ENCODE measurements at regions not wholly inside any gene's neighbourhood (a gene's known extent, or its start where the extent isn't known, plus 50 kb on each side); places are given as distances from the start of the nearest gene placed in this dataset.

- TF ChIP-seq SIN3A (IDR thresholded peaks at IDR 0.05; ENCODE audit: borderline replicate concordance, insufficient read depth, low read length) (no peak), TAF1 (IDR thresholded peaks at IDR 0.05; ENCODE audit: borderline replicate concordance, insufficient read depth, low read length) (no peak), REST (IDR thresholded peaks at IDR 0.05; ENCODE audit: insufficient read depth in 1 of 2, low read depth in 2 of 2, low read length in 2 of 2) (no peak), POLR2AphosphoS5 (IDR thresholded peaks at IDR 0.05; ENCODE audit: low read depth, low read length) (no peak), FOXP2 (optimal IDR thresholded peaks at IDR 0.05; ENCODE audit: borderline replicate concordance, extremely low read depth, extremely low read length, insufficient read depth) (no peak)
Observed at GRCh38 chr4:81665045-81665444, 193.3 kb upstream of the RASGEF1B start.

- TF ChIP-seq POLR2AphosphoS5 (IDR thresholded peaks at IDR 0.05; ENCODE audit: low read depth, low read length), result no peak
- no peak for TF ChIP-seq REST (IDR thresholded peaks at IDR 0.05; ENCODE audit: insufficient read depth in 1 of 2, low read depth in 2 of 2, low read length in 2 of 2)
Observed at GRCh38 chr4:81664079-81664478, 192.4 kb upstream of the RASGEF1B start.

GRCh38 chr4:81663368-81663767 lies 191.7 kb upstream of the RASGEF1B start:
- TF ChIP-seq SIN3A (IDR thresholded peaks at IDR 0.05; ENCODE audit: borderline replicate concordance, insufficient read depth, low read length) (no peak), REST (IDR thresholded peaks at IDR 0.05; ENCODE audit: insufficient read depth in 1 of 2, low read depth in 2 of 2, low read length in 2 of 2) (no peak), TAF1 (IDR thresholded peaks at IDR 0.05; ENCODE audit: borderline replicate concordance, insufficient read depth, low read length) (no peak), POLR2AphosphoS5 (IDR thresholded peaks at IDR 0.05; ENCODE audit: low read depth, low read length) (no peak), FOXP2 (optimal IDR thresholded peaks at IDR 0.05; ENCODE audit: borderline replicate concordance, extremely low read depth, extremely low read length, insufficient read depth) (no peak)

- TF ChIP-seq SIN3A (IDR thresholded peaks at IDR 0.05; ENCODE audit: borderline replicate concordance, insufficient read depth, low read length) (no peak), TAF1 (IDR thresholded peaks at IDR 0.05; ENCODE audit: borderline replicate concordance, insufficient read depth, low read length) (no peak), FOXP2 (optimal IDR thresholded peaks at IDR 0.05; ENCODE audit: borderline replicate concordance, extremely low read depth, extremely low read length, insufficient read depth) (no peak), REST (IDR thresholded peaks at IDR 0.05; ENCODE audit: insufficient read depth in 1 of 2, low read depth in 2 of 2, low read length in 2 of 2) (no peak), POLR2AphosphoS5 (IDR thresholded peaks at IDR 0.05; ENCODE audit: low read depth, low read length) (no peak)
Observed at GRCh38 chr4:81659051-81659450, 187.3 kb upstream of the RASGEF1B start.

GRCh38 chr4:81652069-81652478 lies 180.4 kb upstream of the RASGEF1B start:
- TF ChIP-seq FOXP2 (optimal IDR thresholded peaks at IDR 0.05; ENCODE audit: borderline replicate concordance, extremely low read depth, extremely low read length, insufficient read depth) (no peak), TAF1 (IDR thresholded peaks at IDR 0.05; ENCODE audit: borderline replicate concordance, insufficient read depth, low read length) (no peak), SIN3A (IDR thresholded peaks at IDR 0.05; ENCODE audit: borderline replicate concordance, insufficient read depth, low read length) (no peak), POLR2AphosphoS5 (IDR thresholded peaks at IDR 0.05; ENCODE audit: low read depth, low read length) (no peak), REST (IDR thresholded peaks at IDR 0.05; ENCODE audit: insufficient read depth in 1 of 2, low read depth in 2 of 2, low read length in 2 of 2) (no peak)
